ENCODE measurements at regions not wholly inside any gene's neighbourhood (a gene's known extent, or its start where the extent isn't known, plus 50 kb on each side); places are given as distances from the start of the nearest gene placed in this dataset.

DNA sequence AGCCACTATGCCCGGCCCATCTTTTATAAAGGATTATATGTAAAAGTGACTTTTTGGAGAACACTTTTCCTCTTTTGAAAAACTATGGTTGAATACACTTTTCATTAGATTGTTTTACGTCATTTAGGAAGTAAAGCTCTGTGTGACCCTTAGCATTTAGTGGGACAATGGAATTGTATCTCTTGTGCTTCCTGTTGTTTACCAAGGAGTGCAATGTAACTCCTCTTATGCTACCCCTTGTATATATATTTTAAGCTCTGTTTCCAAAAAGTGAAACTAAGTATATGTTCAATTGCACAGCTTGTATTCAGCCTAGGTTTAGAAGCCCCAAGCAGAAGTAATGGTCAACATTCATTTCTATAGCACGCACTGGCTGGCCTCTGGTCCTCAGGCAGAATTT, 183.1 kb upstream of the CITED2 start:
- H4K20me1 ChIP-seq (ENCODE audit: insufficient read depth, low read length): no peaks in the 10 kb centered on the region
- TF ChIP-seq EZH2 (IDR thresholded peaks at IDR 0.05; ENCODE audit: borderline replicate concordance, low read length): no peak
- TF ChIP-seq, protein P1, sequence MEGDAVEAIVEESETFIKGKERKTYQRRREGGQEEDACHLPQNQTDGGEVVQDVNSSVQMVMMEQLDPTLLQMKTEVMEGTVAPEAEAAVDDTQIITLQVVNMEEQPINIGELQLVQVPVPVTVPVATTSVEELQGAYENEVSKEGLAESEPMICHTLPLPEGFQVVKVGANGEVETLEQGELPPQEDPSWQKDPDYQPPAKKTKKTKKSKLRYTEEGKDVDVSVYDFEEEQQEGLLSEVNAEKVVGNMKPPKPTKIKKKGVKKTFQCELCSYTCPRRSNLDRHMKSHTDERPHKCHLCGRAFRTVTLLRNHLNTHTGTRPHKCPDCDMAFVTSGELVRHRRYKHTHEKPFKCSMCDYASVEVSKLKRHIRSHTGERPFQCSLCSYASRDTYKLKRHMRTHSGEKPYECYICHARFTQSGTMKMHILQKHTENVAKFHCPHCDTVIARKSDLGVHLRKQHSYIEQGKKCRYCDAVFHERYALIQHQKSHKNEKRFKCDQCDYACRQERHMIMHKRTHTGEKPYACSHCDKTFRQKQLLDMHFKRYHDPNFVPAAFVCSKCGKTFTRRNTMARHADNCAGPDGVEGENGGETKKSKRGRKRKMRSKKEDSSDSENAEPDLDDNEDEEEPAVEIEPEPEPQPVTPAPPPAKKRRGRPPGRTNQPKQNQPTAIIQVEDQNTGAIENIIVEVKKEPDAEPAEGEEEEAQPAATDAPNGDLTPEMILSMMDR (IDR thresholded peaks at IDR 0.05; ENCODE audit: low read length): no peak
- H3K27me3 ChIP-seq (ENCODE audit: insufficient read depth, low read length): 0 out of 2 replicates have a peak, but pooled peaks cover 3% of the 10 kb centered on the region
- no peak overlapping the region for H3K4me2 ChIP-seq (ENCODE audit: low read length)
- no peak overlapping the region for H3K9ac ChIP-seq (ENCODE audit: low read length)
- H3K4me1 ChIP-seq (ENCODE audit: insufficient read depth, low read length, severe bottlenecking): no peaks in the 10 kb centered on the region
- H3F3A ChIP-seq (ENCODE audit: insufficient read depth, low read length): no peaks in the 10 kb centered on the region
- H3K9me2 ChIP-seq (ENCODE audit: low read depth, low read length): no peaks in the 10 kb centered on the region
- H3K4me3 ChIP-seq (ENCODE audit: low read depth, low read length, poor library complexity, severe bottlenecking): no peak overlapping the region
- no peaks in the 10 kb centered on the region for H3K9me3 ChIP-seq (ENCODE audit: low read length)
- no peak overlapping the region for H2AFZ ChIP-seq (ENCODE audit: low read length)
- H3K79me2 ChIP-seq (ENCODE audit: insufficient read depth, low read length): no peaks in the 10 kb centered on the region
- H3K36me3 ChIP-seq (ENCODE audit: insufficient read depth, low read length): no peaks in the 10 kb centered on the region
- H3K27ac ChIP-seq (ENCODE audit: low read depth, low read length, poor library complexity, severe bottlenecking): no peak overlapping the region

GRCh38 chr6:139556532-139556931, 182.1 kb upstream of the CITED2 start:
- H3K4me3 ChIP-seq (ENCODE audit: low read depth, low read length, poor library complexity, severe bottlenecking): no peak overlapping the region
- H3F3A ChIP-seq (ENCODE audit: insufficient read depth, low read length): no peaks in the 10 kb centered on the region
- H3K27me3 ChIP-seq (ENCODE audit: insufficient read depth, low read length): 0 out of 2 replicates have a peak, but pooled peaks cover 3% of the 10 kb centered on the region
- no peak overlapping the region for H3K9ac ChIP-seq (ENCODE audit: low read length)
- TF ChIP-seq, protein P1 (IDR thresholded peaks at IDR 0.05; ENCODE audit: low read length): no peak
- TF ChIP-seq EZH2 (IDR thresholded peaks at IDR 0.05; ENCODE audit: borderline replicate concordance, low read length): no peak
- H3K36me3 ChIP-seq (ENCODE audit: insufficient read depth, low read length): no peaks in the 10 kb centered on the region
- H2AFZ ChIP-seq (ENCODE audit: low read length): no peak overlapping the region
- no peaks in the 10 kb centered on the region for H3K79me2 ChIP-seq (ENCODE audit: insufficient read depth, low read length)
- H3K9me3 ChIP-seq (ENCODE audit: low read length): no peaks in the 10 kb centered on the region
- H4K20me1 ChIP-seq (ENCODE audit: insufficient read depth, low read length): no peaks in the 10 kb centered on the region
- no peak overlapping the region for H3K27ac ChIP-seq (ENCODE audit: low read depth, low read length, poor library complexity, severe bottlenecking)
- H3K9me2 ChIP-seq (ENCODE audit: low read depth, low read length): no peaks in the 10 kb centered on the region
- H3K4me2 ChIP-seq (ENCODE audit: low read length): no peak overlapping the region
- H3K4me1 ChIP-seq (ENCODE audit: insufficient read depth, low read length, severe bottlenecking): no peaks in the 10 kb centered on the region

- no peaks in the 10 kb centered on the region for H3K9me2 ChIP-seq (ENCODE audit: low read depth, low read length)
- no peak overlapping the region for H2AFZ ChIP-seq (ENCODE audit: low read length)
- TF ChIP-seq EZH2 (IDR thresholded peaks at IDR 0.05; ENCODE audit: borderline replicate concordance, low read length): no peak
- TF ChIP-seq, protein P1 (IDR thresholded peaks at IDR 0.05; ENCODE audit: low read length): no peak
- no peaks in the 10 kb centered on the region for H3K79me2 ChIP-seq (ENCODE audit: insufficient read depth, low read length)
- no peak overlapping the region for H3K4me3 ChIP-seq (ENCODE audit: low read depth, low read length, poor library complexity, severe bottlenecking)
- no peaks in the 10 kb centered on the region for H3K36me3 ChIP-seq (ENCODE audit: insufficient read depth, low read length)
- 0 out of 2 replicates have a peak, but pooled peaks cover 3% of the 10 kb centered on the region for H3K27me3 ChIP-seq (ENCODE audit: insufficient read depth, low read length)
- H3K9ac ChIP-seq (ENCODE audit: low read length): no peak overlapping the region
- no peaks in the 10 kb centered on the region for H3F3A ChIP-seq (ENCODE audit: insufficient read depth, low read length)
- no peak overlapping the region for H3K27ac ChIP-seq (ENCODE audit: low read depth, low read length, poor library complexity, severe bottlenecking)
- H3K4me1 ChIP-seq (ENCODE audit: insufficient read depth, low read length, severe bottlenecking): no peaks in the 10 kb centered on the region
- H4K20me1 ChIP-seq (ENCODE audit: insufficient read depth, low read length): no peaks in the 10 kb centered on the region
- no peak overlapping the region for H3K4me2 ChIP-seq (ENCODE audit: low read length)
- H3K9me3 ChIP-seq (ENCODE audit: low read length): no peaks in the 10 kb centered on the region
Observed at GRCh38 chr6:139553916-139554315, 179.5 kb upstream of the CITED2 start.
